ENCODE measurements at regions not wholly inside any gene's neighbourhood (a gene's known extent, or its start where the extent isn't known, plus 50 kb on each side); places are given as distances from the start of the nearest gene placed in this dataset.

DNA sequence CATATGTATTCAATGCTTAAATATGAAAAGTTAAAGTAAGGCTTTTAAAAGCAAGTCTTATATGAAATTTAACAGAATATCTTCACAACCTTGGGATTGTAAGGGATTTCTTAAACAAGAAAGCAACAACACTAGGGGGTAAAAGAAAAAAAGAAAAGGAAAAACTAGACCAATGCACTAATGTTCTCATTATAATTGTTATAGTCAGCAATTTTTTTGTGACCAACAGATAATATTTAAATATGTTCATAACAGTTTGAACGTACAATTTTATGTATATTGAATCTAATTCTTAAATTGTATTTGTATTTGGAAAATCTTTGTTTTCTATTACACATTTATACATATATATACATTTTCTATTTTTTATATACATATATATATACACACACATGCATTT, 1397.8 kb upstream of the ADGRB3 start:
- Histone ChIP-seq H3K36me3 (no peaks in the 10 kb centered on the region), H3K4me1 (no peaks in the 10 kb centered on the region), H3K4me2 (no peak overlapping the region), H3K4me3 (no peak overlapping the region), H3K27me3 (no peaks in the 10 kb centered on the region), H3K27ac (no peak overlapping the region), H4K20me1 (no peaks in the 10 kb centered on the region), H3K9ac (no peak overlapping the region), H3K9me3 (replicated peaks in 1 of 11) (no peaks in the 10 kb centered on the region)
- no peak for TF ChIP-seq Cebpa-rat (IDR thresholded peaks at IDR 0.05)

DNA sequence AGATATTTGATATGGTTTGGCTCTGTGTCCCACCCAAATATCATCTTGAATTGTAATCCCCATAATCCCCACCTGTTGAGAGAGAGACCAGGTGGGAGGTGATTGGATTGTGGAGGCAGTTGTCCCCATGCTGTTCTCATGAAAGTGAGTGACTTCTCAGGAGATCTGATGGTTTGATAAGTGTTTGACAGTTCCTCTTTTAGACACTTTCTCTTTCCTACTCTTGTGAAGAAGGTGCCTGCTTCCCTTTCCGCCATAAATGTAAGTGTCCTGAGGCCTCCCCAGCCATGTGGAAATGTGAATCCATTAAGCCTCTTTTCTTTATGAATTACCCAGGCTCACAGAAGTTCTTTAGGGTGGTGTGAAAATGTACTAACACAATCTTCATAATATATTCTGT, 1404.0 kb upstream of the ADGRB3 start:
- no peaks in the 10 kb centered on the region for H3K9me3 ChIP-seq (replicated peaks in 1 of 11)
- H3K36me3 ChIP-seq = no peaks in the 10 kb centered on the region
- no peak overlapping the region for H3K4me3 ChIP-seq
- H3K27me3 ChIP-seq = no peaks in the 10 kb centered on the region
- H3K9ac ChIP-seq = no peak overlapping the region
- no peak for TF ChIP-seq Cebpa-rat (IDR thresholded peaks at IDR 0.05)
- no peak overlapping the region for H3K27ac ChIP-seq
- no peaks in the 10 kb centered on the region for H3K4me1 ChIP-seq
- H4K20me1 ChIP-seq = no peaks in the 10 kb centered on the region
- H3K4me2 ChIP-seq = no peak overlapping the region

DNA sequence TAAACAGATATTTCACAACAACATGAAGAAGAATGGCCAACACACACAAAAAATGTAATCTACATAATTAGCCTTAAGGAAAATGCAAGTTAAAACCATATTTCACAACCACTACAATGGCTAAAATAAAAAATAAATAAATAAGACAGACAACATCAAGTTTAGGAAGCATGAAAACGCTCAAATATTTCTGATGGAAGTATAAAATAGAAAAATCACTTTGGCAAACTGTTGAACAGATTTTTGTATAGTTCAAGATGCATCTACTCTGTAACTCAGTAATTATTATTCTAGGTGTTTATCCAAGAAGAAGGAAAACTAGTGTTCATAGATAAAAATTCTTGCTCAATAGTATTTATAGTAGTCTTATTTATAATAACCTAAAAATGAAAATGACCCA, 1410.1 kb upstream of the ADGRB3 start:
- Histone ChIP-seq H3K36me3 (no peaks in the 10 kb centered on the region), H3K27me3 (no peaks in the 10 kb centered on the region), H3K4me3 (no peak overlapping the region), H3K4me1 (no peaks in the 10 kb centered on the region), H3K4me2 (no peak overlapping the region), H3K9me3 (replicated peaks in 1 of 11) (no peaks in the 10 kb centered on the region), H3K27ac (no peak overlapping the region), H3K9ac (no peak overlapping the region), H4K20me1 (no peaks in the 10 kb centered on the region)
- no peak for TF ChIP-seq Cebpa-rat (IDR thresholded peaks at IDR 0.05)

DNA sequence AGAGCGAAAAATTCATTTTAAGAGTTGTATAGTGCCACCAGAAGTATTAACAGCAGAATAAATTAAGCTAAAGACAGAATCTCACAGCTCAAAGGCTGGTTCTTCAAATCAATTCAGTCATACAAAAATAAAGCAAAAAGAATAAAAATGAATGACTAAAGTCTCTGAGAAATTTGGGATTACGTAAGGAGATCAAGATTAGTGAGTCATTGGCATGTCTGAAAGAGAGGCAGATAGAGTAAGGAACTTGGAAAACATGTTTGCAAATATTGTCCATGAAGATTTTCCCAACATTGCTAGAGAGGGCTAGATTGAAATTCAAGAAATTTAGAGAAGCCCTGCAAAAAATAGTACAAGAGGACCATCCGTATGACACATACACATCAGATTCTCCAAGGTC, 1413.9 kb upstream of the ADGRB3 start:
- Histone ChIP-seq H3K4me2 (no peak overlapping the region), H3K4me3 (no peak overlapping the region), H3K27me3 (no peaks in the 10 kb centered on the region), H3K9ac (no peak overlapping the region), H3K4me1 (no peaks in the 10 kb centered on the region), H3K36me3 (no peaks in the 10 kb centered on the region), H3K27ac (no peak overlapping the region), H4K20me1 (no peaks in the 10 kb centered on the region), H3K9me3 (replicated peaks in 1 of 11) (no peaks in the 10 kb centered on the region)
- TF ChIP-seq Cebpa-rat (IDR thresholded peaks at IDR 0.05) = no peak

DNA sequence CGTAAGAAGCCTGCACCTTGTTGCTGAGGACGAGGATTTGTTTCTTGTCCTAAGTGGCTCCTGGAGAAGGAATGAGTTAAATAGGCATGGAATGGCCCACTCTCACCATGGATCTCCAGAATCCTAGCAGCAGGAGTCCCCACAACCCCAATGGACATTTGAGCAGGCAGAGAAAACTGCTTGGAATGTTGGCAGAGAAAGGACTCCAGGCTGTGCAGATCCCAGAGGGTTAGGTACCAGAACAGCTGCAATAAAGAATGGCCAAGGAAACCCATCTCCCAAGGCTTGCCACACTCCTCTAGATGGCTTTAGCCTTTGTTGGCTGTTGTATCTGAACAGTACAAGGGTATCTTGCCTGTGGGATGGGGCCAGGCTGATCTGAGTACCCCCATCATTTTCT, 1415.7 kb upstream of the ADGRB3 start:
- no peak overlapping the region for H3K9ac ChIP-seq
- TF ChIP-seq Cebpa-rat (IDR thresholded peaks at IDR 0.05) = no peak

DNA sequence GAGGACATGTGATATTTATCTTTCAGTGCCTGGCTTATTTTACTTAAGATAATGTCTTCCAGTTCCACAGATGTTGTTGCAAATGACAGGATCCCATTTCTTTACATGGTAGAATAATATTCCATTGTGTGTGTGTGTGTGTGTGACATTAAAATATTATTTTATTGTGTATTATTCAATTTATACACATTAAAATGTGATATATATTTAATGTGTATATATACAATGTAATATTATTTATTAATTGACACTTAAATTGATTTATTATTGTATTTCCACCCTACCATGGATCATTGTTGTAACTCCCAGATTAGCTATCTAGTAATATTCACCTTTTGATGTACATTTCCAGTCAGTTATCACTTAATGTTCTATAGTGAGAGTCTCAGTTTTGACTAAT, 1422.5 kb upstream of the ADGRB3 start:
- H3K9ac ChIP-seq = no peak overlapping the region
- H3K36me3 ChIP-seq = no peaks in the 10 kb centered on the region
- no peak overlapping the region for H3K4me3 ChIP-seq
- H4K20me1 ChIP-seq = no peaks in the 10 kb centered on the region
- no peaks in the 10 kb centered on the region for H3K27me3 ChIP-seq
- no peak overlapping the region for H3K4me2 ChIP-seq
- no peak for TF ChIP-seq Cebpa-rat (IDR thresholded peaks at IDR 0.05)
- H3K9me3 ChIP-seq (replicated peaks in 1 of 11) = no peaks in the 10 kb centered on the region
- H3K4me1 ChIP-seq = no peaks in the 10 kb centered on the region
- H3K27ac ChIP-seq = no peak overlapping the region

More for the DNA sequence above, 1415.7 kb upstream of the ADGRB3 start:
- Histone ChIP-seq H4K20me1 (no peaks in the 10 kb centered on the region), H3K4me1 (no peaks in the 10 kb centered on the region), H3K4me2 (no peak overlapping the region), H3K27ac (no peak overlapping the region), H3K9me3 (replicated peaks in 1 of 11) (no peaks in the 10 kb centered on the region), H3K27me3 (no peaks in the 10 kb centered on the region), H3K36me3 (no peaks in the 10 kb centered on the region), H3K4me3 (no peak overlapping the region)

DNA sequence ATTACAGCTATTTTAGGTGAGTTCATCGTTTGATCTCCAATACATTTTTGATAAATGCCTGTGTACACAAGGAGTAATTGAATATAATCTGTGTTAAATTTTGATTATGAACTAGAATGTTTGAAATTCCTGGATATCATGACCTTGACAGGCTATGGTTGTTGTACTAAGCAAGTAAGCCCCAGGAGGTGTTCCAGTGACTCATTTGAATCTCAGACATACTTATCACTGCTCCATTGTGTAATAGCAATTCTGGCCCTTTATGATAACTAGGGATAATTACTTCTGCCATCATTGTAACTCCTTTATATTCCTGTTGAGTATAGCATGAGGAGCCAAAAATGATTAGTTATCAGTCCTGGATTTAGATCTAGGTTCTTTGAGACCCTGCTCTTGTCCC, 1424.6 kb upstream of the ADGRB3 start:
- H3K4me1 ChIP-seq = no peaks in the 10 kb centered on the region
- H3K27ac ChIP-seq = no peak overlapping the region
- H4K20me1 ChIP-seq = no peaks in the 10 kb centered on the region
- H3K36me3 ChIP-seq = no peaks in the 10 kb centered on the region
- TF ChIP-seq Cebpa-rat (IDR thresholded peaks at IDR 0.05) = no peak
- no peaks in the 10 kb centered on the region for H3K27me3 ChIP-seq
- no peak overlapping the region for H3K9ac ChIP-seq
- H3K4me3 ChIP-seq = no peak overlapping the region
- H3K9me3 ChIP-seq (replicated peaks in 1 of 11) = no peaks in the 10 kb centered on the region
- H3K4me2 ChIP-seq = no peak overlapping the region

DNA sequence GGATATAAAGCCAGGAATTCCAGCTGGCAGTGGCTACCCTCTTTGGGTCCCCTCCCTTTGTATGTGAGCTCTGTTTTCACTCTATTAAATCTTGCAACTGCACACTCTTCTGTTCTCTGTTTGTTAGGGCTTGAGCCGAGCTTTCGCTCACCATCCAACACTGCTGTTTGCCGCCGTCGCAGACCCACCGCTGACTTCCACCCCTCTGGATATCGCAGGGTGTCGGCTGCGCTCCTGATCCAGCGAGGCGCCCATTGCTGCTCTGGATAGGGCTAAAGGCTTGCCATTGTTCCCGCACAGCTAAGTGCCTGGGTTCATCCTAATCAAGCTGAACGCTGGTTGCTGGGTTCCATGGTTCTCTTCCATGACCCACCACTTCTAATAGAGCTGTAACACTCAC, 1433.5 kb upstream of the ADGRB3 start:
- no peaks in the 10 kb centered on the region for H3K4me1 ChIP-seq

DNA sequence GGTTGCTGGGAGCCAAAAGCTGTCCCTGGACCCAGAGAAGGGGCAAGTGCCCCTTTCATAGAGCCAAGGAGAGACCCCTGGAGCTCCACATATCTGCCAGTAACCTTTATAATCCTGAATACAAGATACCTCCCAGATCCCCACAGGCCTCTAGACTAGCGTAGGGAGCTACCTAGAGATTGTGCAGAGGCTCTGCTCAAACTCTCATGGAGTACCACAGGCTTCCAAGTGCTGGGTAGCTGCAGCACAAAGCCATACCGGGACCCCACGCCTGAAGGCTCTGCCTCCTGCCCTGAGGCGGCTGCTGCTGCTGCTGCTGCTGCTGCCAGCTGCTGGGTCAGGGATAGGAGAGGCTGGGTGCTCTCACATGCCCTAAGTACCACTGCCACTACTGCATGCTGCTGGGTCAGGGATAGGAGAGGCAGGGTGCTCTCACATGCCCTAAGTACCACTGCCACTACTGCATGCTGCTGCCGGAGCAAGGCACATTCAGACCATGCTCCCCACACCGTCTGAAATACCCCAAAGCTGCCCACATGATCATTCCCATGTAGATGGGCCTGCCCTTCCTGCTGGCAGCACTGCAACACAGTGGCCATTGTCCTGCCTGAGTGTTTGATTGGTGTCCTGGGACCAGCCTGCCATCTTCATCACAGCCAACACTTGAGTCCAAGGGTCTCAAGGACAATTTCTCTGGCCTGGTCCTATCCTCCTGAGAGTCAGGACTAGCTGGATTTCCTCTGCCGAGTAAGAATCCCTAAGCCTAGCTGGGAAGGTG, 1434.3 kb upstream of the ADGRB3 start:
- TF ChIP-seq Cebpa-rat (IDR thresholded peaks at IDR 0.05) = no peak
- no peaks in the 10 kb centered on the region for H4K20me1 ChIP-seq

More for the DNA sequence above, 1433.5 kb upstream of the ADGRB3 start:
- no peak overlapping the region for H3K27ac ChIP-seq
- H3K4me2 ChIP-seq = no peak overlapping the region
- TF ChIP-seq Cebpa-rat (IDR thresholded peaks at IDR 0.05) = no peak
- H3K9ac ChIP-seq = no peak overlapping the region
- H3K4me3 ChIP-seq = no peak overlapping the region
- H3K9me3 ChIP-seq (replicated peaks in 1 of 11) = peaks cover 0 to 18% (median 12%) of the 10 kb centered on the region in 11 experiments; a peak in 8 of 22 replicates
- H3K27me3 ChIP-seq = no peaks in the 10 kb centered on the region
- no peaks in the 10 kb centered on the region for H3K36me3 ChIP-seq
- no peaks in the 10 kb centered on the region for H4K20me1 ChIP-seq

DNA sequence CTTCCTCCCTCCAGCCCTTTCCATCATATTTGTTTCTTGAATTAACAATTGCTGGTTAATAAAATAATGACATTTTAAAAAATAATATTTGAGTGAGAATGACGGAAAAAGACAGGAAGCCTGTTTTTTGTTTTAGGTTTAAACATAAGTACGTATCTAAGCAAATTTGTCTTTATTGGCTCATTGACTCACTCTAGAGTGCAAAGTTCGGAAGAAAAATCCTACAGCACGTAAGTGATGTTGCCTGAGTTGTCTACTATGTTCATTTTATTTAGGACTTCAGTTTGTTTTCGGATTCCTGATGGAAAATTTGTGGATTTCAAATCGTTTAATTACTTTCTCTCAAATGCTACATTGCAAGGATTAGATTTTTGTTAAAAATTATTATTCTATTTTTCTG, 1435.7 kb upstream of the ADGRB3 start:
- no peak overlapping the region for H3K9ac ChIP-seq
- no peak overlapping the region for H3K4me2 ChIP-seq

More for the DNA sequence above, 1434.3 kb upstream of the ADGRB3 start:
- Histone ChIP-seq H3K4me2 (no peak overlapping the region), H3K9me3 (replicated peaks in 1 of 11) (peaks cover 0 to 18% (median 12%) of the 10 kb centered on the region in 11 experiments; a peak in 8 of 22 replicates), H3K9ac (no peak overlapping the region), H3K4me3 (no peak overlapping the region), H3K36me3 (no peaks in the 10 kb centered on the region), H3K27ac (no peak overlapping the region), H3K27me3 (no peaks in the 10 kb centered on the region), H3K4me1 (no peaks in the 10 kb centered on the region)

More for the DNA sequence above, 1435.7 kb upstream of the ADGRB3 start:
- no peaks in the 10 kb centered on the region for H4K20me1 ChIP-seq
- H3K9me3 ChIP-seq (replicated peaks in 1 of 11) = peaks cover 0 to 18% (median 12%) of the 10 kb centered on the region in 11 experiments; a peak in 8 of 22 replicates
- H3K4me1 ChIP-seq = no peaks in the 10 kb centered on the region
- H3K27me3 ChIP-seq = no peaks in the 10 kb centered on the region
- H3K4me3 ChIP-seq = no peak overlapping the region
- TF ChIP-seq Cebpa-rat (IDR thresholded peaks at IDR 0.05) = no peak
- H3K36me3 ChIP-seq = no peaks in the 10 kb centered on the region
- H3K27ac ChIP-seq = no peak overlapping the region
